ENCODE measurements at regions not wholly inside any gene's neighbourhood (a gene's known extent, or its start where the extent isn't known, plus 50 kb on each side); places are given as distances from the start of the nearest gene placed in this dataset.
"Not testable (repeated sequence)": the region's sequence is repeated elsewhere in the genome, so short reads cannot be mapped to it uniquely, and the experiment has no call there.

- no peak for DNase-seq
Measured at GRCh38 chr9:75197561-75197960, 109.2 kb downstream of the OSTF1 start.

GRCh38 chr9:75198436-75198835 lies 110.1 kb downstream of the OSTF1 start:
- no peak for DNase-seq

GRCh38 chr9:75200892-75201470 lies 112.7 kb downstream of the OSTF1 start:
- DNase-seq = peak; percentile 4

- DNase-seq = no peak
Measured at GRCh38 chr9:75201480-75202209, 113.3 kb downstream of the OSTF1 start.

GRCh38 chr9:75207997-75208396 lies 119.7 kb downstream of the OSTF1 start:
- DNase-seq = not testable (repeated sequence)

- DNase-seq = no peak
Measured at GRCh38 chr9:75210215-75210614, 121.9 kb downstream of the OSTF1 start.

GRCh38 chr9:75213765-75214164 lies 125.5 kb downstream of the OSTF1 start:
- DNase-seq = no peak

- DNase-seq = no peak
Measured at GRCh38 chr9:75226403-75227139, 138.3 kb downstream of the OSTF1 start.

GRCh38 chr9:75228893-75229292 lies 140.6 kb downstream of the OSTF1 start:
- no peak for DNase-seq

- DNase-seq = no peak
Measured at GRCh38 chr9:75229605-75230332, 141.5 kb downstream of the OSTF1 start.

GRCh38 chr9:75230469-75230868 lies 142.2 kb downstream of the OSTF1 start:
- DNase-seq = no peak

- DNase-seq = no peak
Measured at GRCh38 chr9:75231167-75231566, 142.9 kb downstream of the OSTF1 start.

- no peak for DNase-seq
Measured at GRCh38 chr9:75233011-75233410, 144.7 kb downstream of the OSTF1 start.

- no peak for DNase-seq
Measured at GRCh38 chr9:75235632-75236031, 147.3 kb downstream of the OSTF1 start.

GRCh38 chr9:75238311-75238976 lies 150.1 kb downstream of the OSTF1 start:
- DNase-seq = peak; percentile 40

- no peak for DNase-seq
Measured at GRCh38 chr9:75239176-75239575, 150.9 kb downstream of the OSTF1 start.

GRCh38 chr9:75242426-75242825 lies 154.1 kb downstream of the OSTF1 start:
- no peak for DNase-seq

GRCh38 chr9:75246949-75247348 lies 158.6 kb downstream of the OSTF1 start:
- no peak for DNase-seq

- peak; percentile 24 for DNase-seq
Measured at GRCh38 chr9:75265525-75265972, 177.2 kb downstream of the OSTF1 start.

- no peak for DNase-seq
Measured at GRCh38 chr9:75269197-75269596, 180.9 kb downstream of the OSTF1 start.

GRCh38 chr9:75273055-75273454 lies 184.7 kb downstream of the OSTF1 start:
- DNase-seq = not testable (repeated sequence)

- no peak for DNase-seq
Measured at GRCh38 chr9:75274781-75275180, 186.5 kb downstream of the OSTF1 start.

- DNase-seq = no peak
Measured at GRCh38 chr9:75282047-75282446, 193.7 kb downstream of the OSTF1 start.

Measured in effector CD4-positive, alpha-beta T cell (primary cell).